HK-2 (cell line): ENCODE measurements at regions not wholly inside any gene's neighbourhood (a gene's known extent, or its start where the extent isn't known, plus 50 kb on each side); places are given as distances from the start of the nearest gene placed in this dataset.

Experiments
- DNase-seq: peaks from one replicate; pipeline ENCODE4 v3.0.0-alpha.2; 2018; ENCODE audit not compliant: unreplicated experiment

- no peak for DNase-seq
Observed at GRCh38 chr1:29903548-29904166, 667.3 kb downstream of the PTPRU start.

- DNase-seq, result no peak
Observed at GRCh38 chr1:29901624-29902325, 665.5 kb downstream of the PTPRU start.

GRCh38 chr1:29900712-29901111 lies 664.4 kb downstream of the PTPRU start:
- no peak for DNase-seq

GRCh38 chr1:29900104-29900679 lies 663.9 kb downstream of the PTPRU start:
- no peak for DNase-seq

GRCh38 chr1:29896791-29897714 lies 660.7 kb downstream of the PTPRU start:
- no peak for DNase-seq

- DNase-seq, result no peak
Observed at GRCh38 chr1:29896300-29896699, 660.0 kb downstream of the PTPRU start.

GRCh38 chr1:29895201-29895600 lies 658.9 kb downstream of the PTPRU start:
- no peak for DNase-seq

GRCh38 chr1:29894311-29894710 lies 658.0 kb downstream of the PTPRU start:
- no peak for DNase-seq

- no peak for DNase-seq
Observed at GRCh38 chr1:29893806-29894205, 657.5 kb downstream of the PTPRU start.

GRCh38 chr1:29893046-29893723 lies 656.9 kb downstream of the PTPRU start:
- no peak for DNase-seq

GRCh38 chr1:29892247-29892646 lies 655.9 kb downstream of the PTPRU start:
- no peak for DNase-seq

GRCh38 chr1:29890201-29890959 lies 654.1 kb downstream of the PTPRU start:
- no peak for DNase-seq

GRCh38 chr1:29889776-29890175 lies 653.5 kb downstream of the PTPRU start:
- no peak for DNase-seq

- no peak for DNase-seq
Observed at GRCh38 chr1:29884740-29885139, 648.4 kb downstream of the PTPRU start.

- DNase-seq, result no peak
Observed at GRCh38 chr1:29883986-29884385, 647.7 kb downstream of the PTPRU start.

GRCh38 chr1:29883411-29883832 lies 647.1 kb downstream of the PTPRU start:
- DNase-seq, result no peak

- DNase-seq, result no peak
Observed at GRCh38 chr1:29880556-29880955, 644.2 kb downstream of the PTPRU start.

- no peak for DNase-seq
Observed at GRCh38 chr1:29879217-29879616, 642.9 kb downstream of the PTPRU start.

- no peak for DNase-seq
Observed at GRCh38 chr1:29878501-29878900, 642.2 kb downstream of the PTPRU start.

- DNase-seq, result no peak
Observed at GRCh38 chr1:29876902-29877301, 640.6 kb downstream of the PTPRU start.

GRCh38 chr1:29876441-29876840 lies 640.1 kb downstream of the PTPRU start:
- no peak for DNase-seq
